Osteocyte (in vitro differentiated cells): ENCODE measurements at regions not wholly inside any gene's neighbourhood (a gene's known extent, or its start where the extent isn't known, plus 50 kb on each side); places are given as distances from the start of the nearest gene placed in this dataset.

ENCODE experiments used
- DNase-seq: peaks from one replicate; pipeline ENCODE4 v3.0.0; 2021; ENCODE audit warnings: mixed read lengths; ENCODE audit not compliant: unreplicated experiment; ENCODE audit errors: extremely low spot score
- H3K27ac Mint-ChIP-seq: one replicate; pipeline ENCODE4 v1.8.0; 2021; ENCODE audit warnings: mild to moderate bottlenecking, mixed read lengths; ENCODE audit not compliant: unreplicated experiment
- H3K27me3 Mint-ChIP-seq: one replicate; pipeline ENCODE4 v1.8.0; 2021; ENCODE audit warnings: mixed read lengths; ENCODE audit not compliant: unreplicated experiment
- H3K36me3 Mint-ChIP-seq: one replicate; pipeline ENCODE4 v1.8.0; 2021; ENCODE audit warnings: mixed read lengths; ENCODE audit not compliant: unreplicated experiment
- H3K4me1 Mint-ChIP-seq: one replicate; pipeline ENCODE4 v1.8.0; 2021; ENCODE audit warnings: mixed read lengths; ENCODE audit not compliant: unreplicated experiment
- H3K4me3 Mint-ChIP-seq: one replicate; pipeline ENCODE4 v1.8.0; 2021; ENCODE audit warnings: mild to moderate bottlenecking, moderate library complexity, mixed read lengths; ENCODE audit not compliant: unreplicated experiment
- H3K9me3 Mint-ChIP-seq: one replicate; pipeline ENCODE4 v1.8.0; 2021; ENCODE audit warnings: mixed read lengths; ENCODE audit not compliant: unreplicated experiment
- TF ChIP-seq, protein P1 (sequence below): fragments of 200-600 bp; sonication (generic); IDR thresholded peaks from 2 replicates; pipeline ENCODE4 v1.5.0; 2021; ENCODE audit warnings: antibody characterized with exemption, mild to moderate bottlenecking, moderate library complexity

DNA sequence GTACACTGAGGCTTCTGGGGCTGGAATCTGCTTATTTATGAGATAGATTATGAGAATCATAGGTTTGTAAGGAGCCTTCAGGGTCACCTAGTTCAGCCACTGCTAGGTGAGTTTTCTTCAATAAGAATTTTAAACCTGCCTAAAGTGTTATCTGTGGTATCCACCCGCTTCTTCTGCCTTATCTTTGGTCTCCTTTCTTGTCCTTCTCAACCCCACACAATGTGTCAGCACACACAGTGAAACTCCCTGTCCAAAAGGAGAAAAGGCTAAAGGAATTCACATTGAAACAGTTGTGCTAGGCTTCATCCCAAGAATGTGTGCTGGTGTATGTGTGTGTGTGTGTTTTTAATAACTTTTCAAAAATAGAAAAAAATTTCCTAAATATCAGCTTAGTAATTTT is 259.3 kb upstream of the BTG1 start:
- H3K36me3 Mint-ChIP-seq = no peaks in the 10 kb centered on the region
- H3K4me1 Mint-ChIP-seq = no peaks in the 10 kb centered on the region
- no peaks in the 10 kb centered on the region for H3K27me3 Mint-ChIP-seq
- H3K27ac Mint-ChIP-seq = no peak overlapping the region
- peaks cover 9% of the 10 kb centered on the region for H3K9me3 Mint-ChIP-seq
- TF ChIP-seq, protein P1, sequence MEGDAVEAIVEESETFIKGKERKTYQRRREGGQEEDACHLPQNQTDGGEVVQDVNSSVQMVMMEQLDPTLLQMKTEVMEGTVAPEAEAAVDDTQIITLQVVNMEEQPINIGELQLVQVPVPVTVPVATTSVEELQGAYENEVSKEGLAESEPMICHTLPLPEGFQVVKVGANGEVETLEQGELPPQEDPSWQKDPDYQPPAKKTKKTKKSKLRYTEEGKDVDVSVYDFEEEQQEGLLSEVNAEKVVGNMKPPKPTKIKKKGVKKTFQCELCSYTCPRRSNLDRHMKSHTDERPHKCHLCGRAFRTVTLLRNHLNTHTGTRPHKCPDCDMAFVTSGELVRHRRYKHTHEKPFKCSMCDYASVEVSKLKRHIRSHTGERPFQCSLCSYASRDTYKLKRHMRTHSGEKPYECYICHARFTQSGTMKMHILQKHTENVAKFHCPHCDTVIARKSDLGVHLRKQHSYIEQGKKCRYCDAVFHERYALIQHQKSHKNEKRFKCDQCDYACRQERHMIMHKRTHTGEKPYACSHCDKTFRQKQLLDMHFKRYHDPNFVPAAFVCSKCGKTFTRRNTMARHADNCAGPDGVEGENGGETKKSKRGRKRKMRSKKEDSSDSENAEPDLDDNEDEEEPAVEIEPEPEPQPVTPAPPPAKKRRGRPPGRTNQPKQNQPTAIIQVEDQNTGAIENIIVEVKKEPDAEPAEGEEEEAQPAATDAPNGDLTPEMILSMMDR = no peak
- no peak for DNase-seq
- no peak overlapping the region for H3K4me3 Mint-ChIP-seq

DNA sequence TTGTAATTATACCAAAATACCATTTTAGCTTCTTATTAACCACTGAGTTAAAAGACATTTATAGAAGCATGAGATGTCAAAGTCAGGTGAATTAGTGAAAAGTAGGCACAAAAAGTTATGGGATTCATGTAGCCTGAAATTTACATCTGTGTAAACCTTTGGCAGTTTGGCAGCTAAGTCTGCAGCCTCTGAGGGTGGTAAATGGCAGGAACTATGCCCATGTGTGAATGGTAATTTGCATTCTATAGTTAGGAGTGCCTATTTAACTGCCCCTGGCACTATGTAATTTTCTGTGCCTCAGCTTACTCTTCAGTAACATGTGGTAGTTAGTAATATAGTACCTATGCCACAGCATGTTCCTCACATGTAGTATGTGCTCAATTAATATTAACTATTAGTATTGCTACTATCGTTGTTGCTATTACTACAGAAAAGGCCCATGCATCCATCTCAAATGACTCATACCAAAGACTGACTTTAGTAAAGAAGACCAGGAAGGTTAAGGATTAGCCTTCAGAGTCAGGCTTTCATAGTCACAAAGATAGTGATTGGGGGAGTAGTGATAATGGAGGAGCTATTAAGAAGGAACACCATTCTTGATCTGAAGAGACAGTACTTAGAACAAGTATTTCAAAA is 258.7 kb upstream of the BTG1 start:
- Mint-ChIP-seq H3K4me3 (no peak overlapping the region), H3K27me3 (no peaks in the 10 kb centered on the region), H3K27ac (no peak overlapping the region), H3K36me3 (no peaks in the 10 kb centered on the region), H3K4me1 (no peaks in the 10 kb centered on the region), H3K9me3 (peaks cover 9% of the 10 kb centered on the region)
- TF ChIP-seq, protein P1 = no peak
- DNase-seq = no peak

DNA sequence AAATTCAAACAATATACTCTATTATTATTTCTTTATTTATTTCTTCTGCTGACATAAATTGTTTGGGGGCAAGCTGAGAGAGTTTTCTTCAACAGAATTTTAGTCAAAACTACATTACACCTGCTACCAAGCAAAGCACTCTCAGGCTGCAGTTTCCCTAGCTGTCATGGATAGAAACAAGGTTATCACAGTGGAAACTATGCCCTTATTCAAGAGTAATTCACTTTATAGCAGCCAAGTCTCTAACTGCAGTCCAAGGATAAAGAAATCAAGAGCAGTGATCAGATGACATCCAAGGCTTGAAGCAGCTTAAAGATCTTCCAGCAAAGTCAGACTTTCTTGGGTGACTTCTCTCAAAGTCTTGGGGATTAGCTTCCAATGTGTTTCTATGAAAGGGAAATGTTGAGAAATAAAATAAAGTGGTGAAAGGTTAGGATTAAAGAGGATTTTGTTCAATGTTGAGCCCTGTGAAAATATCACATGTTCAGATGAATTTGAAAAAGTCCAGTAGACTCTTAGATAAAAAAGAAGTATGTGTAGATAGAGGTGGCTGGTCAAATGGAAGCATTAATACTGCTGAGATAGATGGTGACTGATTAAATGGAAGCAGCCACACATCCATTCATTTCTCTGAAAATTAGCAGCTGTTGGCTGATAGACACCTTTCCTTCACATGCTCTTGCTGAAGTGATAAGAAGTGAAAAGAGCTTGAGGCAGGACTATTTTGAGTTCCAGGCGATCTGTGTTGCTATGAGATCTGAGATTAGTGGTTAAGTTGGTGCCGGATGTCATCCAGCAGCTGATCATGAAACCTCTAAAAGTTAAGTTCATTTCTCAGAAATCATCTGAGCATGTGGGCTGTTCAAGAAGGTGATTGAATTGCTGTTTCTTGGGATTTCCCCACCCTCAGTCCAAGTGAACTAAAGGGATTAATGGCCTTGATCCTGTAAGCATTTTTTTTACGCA is 257.8 kb upstream of the BTG1 start:
- Mint-ChIP-seq H3K27me3 (no peaks in the 10 kb centered on the region), H3K4me1 (no peaks in the 10 kb centered on the region), H3K27ac (no peak overlapping the region), H3K36me3 (no peaks in the 10 kb centered on the region), H3K9me3 (peaks cover 6% of the 10 kb centered on the region), H3K4me3 (no peak overlapping the region)
- TF ChIP-seq, protein P1 = no peak
- DNase-seq = no peak

DNA sequence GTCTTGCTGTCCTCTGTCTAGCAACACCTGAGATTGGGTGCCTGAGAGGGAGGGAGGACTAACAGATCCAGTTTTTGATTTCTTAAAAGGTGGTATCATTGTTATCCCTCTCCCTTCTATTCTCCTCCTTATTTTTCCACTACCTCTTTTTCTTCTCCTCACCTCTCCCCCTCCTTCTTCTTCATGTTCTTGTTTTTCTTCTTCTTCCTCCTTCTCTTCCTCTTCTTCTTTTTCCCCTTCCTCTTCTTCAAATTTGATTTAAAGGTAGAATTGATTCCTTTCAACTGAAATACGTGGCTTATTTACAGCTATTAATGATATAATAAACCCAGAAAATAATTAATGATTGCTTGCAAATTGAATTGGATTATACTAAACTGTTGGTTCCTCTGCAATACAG is 256.8 kb upstream of the BTG1 start:
- H3K4me1 Mint-ChIP-seq = peaks cover 3% of the 10 kb centered on the region
- no peak for DNase-seq
- TF ChIP-seq, protein P1 = no peak
- H3K27ac Mint-ChIP-seq = no peak overlapping the region
- H3K27me3 Mint-ChIP-seq = no peaks in the 10 kb centered on the region
- no peak overlapping the region for H3K4me3 Mint-ChIP-seq
- no peaks in the 10 kb centered on the region for H3K36me3 Mint-ChIP-seq
- H3K9me3 Mint-ChIP-seq = no peaks in the 10 kb centered on the region

DNA sequence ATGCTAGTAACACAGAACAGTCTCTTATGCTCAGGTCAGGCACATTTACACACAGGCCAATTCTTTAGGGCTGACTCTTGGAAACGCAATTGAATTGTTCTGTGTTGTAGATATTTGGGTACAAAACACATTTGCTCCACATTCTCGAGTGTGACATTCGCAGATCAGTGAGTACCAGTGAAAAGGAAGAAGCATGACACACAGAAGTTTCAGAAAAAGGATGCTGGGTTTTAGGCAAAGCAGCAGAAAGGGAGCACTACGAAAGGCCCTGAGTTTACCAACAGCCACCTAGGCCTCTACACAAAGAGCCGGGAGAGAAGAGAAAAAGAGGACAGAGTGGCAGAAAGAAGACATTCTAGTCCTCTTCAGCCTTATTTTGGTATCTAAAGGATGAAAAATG is 254.4 kb upstream of the BTG1 start:
- Mint-ChIP-seq H3K9me3 (no peaks in the 10 kb centered on the region), H3K27ac (no peak overlapping the region), H3K27me3 (no peaks in the 10 kb centered on the region), H3K36me3 (no peaks in the 10 kb centered on the region), H3K4me3 (no peak overlapping the region), H3K4me1 (peaks cover 12% of the 10 kb centered on the region)
- DNase-seq = no peak
- TF ChIP-seq, protein P1 = no peak
